ENCODE measurements at regions not wholly inside any gene's neighbourhood (a gene's known extent, or its start where the extent isn't known, plus 50 kb on each side); places are given as distances from the start of the nearest gene placed in this dataset.

DNA sequence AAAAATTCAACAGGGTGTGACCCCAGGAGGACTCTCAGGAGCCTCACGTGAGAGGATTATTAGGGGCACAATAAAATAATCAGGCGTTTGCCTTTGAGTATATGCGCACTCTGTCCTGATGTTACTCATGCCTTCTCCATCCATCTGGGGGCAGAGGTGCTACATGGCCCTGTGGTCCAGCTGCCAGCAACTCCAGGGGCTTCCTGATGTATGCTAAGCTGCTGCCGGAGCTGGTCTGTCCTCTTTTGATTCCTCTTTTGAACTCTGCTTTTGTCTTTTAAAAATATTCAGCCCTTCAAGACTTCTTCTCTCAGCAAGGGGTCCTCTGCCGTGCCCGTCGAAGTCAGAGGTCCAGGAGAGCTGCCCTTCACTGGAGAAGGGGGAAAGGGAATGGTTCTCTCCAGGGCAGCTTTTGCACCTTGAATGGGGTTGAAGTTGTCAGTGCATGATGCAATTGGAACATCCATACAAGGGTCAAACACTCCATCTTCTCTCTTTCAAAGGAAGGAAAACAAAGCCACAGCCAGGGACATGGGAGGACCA is 431.4 kb downstream of the SHISA9 start:
- TF ChIP-seq CTCF (IDR thresholded peaks at IDR 0.05 in 2 of 3, conservative IDR thresholded peaks at IDR 0.05 in 1 of 3; ENCODE audit: control insufficient read depth in 2 of 3, extremely low read depth in 1 of 3, insufficient read depth in 1 of 3, low read depth in 3 of 3, low read length in 3 of 3) (peak in 1 of 3 experiments; percentile 12; a peak in 1 of 6 replicates), POLR2AphosphoS2 (IDR thresholded peaks at IDR 0.05; ENCODE audit: low read depth, low read length) (no peak), EZH2 (IDR thresholded peaks at IDR 0.05; ENCODE audit: borderline replicate concordance, control insufficient read depth, low read depth, low read length) (no peak), POLR2AphosphoS5 (IDR thresholded peaks at IDR 0.05; ENCODE audit: low read length) (no peak), CHD4 (IDR thresholded peaks at IDR 0.05) (no peak), TAF1 (IDR thresholded peaks at IDR 0.05; ENCODE audit: borderline replicate concordance, low read depth, low read length) (no peak), CHD1 (IDR thresholded peaks at IDR 0.05; ENCODE audit: low read depth, low read length) (no peak), RCOR1 (conservative IDR thresholded peaks at IDR 0.05; ENCODE audit: low read depth, low read length) (no peak), IRF3 (IDR thresholded peaks at IDR 0.05) (no peak), GABPA (IDR thresholded peaks at IDR 0.05; ENCODE audit: low read depth) (no peak), TCF7 (IDR thresholded peaks at IDR 0.05; ENCODE audit: borderline replicate concordance) (no peak)
- TF ChIP-seq, protein P1, sequence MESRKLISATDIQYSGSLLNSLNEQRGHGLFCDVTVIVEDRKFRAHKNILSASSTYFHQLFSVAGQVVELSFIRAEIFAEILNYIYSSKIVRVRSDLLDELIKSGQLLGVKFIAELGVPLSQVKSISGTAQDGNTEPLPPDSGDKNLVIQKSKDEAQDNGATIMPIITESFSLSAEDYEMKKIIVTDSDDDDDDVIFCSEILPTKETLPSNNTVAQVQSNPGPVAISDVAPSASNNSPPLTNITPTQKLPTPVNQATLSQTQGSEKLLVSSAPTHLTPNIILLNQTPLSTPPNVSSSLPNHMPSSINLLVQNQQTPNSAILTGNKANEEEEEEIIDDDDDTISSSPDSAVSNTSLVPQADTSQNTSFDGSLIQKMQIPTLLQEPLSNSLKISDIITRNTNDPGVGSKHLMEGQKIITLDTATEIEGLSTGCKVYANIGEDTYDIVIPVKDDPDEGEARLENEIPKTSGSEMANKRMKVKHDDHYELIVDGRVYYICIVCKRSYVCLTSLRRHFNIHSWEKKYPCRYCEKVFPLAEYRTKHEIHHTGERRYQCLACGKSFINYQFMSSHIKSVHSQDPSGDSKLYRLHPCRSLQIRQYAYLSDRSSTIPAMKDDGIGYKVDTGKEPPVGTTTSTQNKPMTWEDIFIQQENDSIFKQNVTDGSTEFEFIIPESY (IDR thresholded peaks at IDR 0.05), result no peak
- TF ChIP-seq, protein P2, sequence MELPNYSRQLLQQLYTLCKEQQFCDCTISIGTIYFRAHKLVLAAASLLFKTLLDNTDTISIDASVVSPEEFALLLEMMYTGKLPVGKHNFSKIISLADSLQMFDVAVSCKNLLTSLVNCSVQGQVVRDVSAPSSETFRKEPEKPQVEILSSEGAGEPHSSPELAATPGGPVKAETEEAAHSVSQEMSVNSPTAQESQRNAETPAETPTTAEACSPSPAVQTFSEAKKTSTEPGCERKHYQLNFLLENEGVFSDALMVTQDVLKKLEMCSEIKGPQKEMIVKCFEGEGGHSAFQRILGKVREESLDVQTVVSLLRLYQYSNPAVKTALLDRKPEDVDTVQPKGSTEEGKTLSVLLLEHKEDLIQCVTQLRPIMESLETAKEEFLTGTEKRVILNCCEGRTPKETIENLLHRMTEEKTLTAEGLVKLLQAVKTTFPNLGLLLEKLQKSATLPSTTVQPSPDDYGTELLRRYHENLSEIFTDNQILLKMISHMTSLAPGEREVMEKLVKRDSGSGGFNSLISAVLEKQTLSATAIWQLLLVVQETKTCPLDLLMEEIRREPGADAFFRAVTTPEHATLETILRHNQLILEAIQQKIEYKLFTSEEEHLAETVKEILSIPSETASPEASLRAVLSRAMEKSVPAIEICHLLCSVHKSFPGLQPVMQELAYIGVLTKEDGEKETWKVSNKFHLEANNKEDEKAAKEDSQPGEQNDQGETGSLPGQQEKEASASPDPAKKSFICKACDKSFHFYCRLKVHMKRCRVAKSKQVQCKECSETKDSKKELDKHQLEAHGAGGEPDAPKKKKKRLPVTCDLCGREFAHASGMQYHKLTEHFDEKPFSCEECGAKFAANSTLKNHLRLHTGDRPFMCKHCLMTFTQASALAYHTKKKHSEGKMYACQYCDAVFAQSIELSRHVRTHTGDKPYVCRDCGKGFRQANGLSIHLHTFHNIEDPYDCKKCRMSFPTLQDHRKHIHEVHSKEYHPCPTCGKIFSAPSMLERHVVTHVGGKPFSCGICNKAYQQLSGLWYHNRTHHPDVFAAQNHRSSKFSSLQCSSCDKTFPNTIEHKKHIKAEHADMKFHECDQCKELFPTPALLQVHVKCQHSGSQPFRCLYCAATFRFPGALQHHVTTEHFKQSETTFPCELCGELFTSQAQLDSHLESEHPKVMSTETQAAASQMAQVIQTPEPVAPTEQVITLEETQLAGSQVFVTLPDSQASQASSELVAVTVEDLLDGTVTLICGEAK (IDR thresholded peaks at IDR 0.05; ENCODE audit: borderline replicate concordance), result no peak
- TF ChIP-seq, protein P3, sequence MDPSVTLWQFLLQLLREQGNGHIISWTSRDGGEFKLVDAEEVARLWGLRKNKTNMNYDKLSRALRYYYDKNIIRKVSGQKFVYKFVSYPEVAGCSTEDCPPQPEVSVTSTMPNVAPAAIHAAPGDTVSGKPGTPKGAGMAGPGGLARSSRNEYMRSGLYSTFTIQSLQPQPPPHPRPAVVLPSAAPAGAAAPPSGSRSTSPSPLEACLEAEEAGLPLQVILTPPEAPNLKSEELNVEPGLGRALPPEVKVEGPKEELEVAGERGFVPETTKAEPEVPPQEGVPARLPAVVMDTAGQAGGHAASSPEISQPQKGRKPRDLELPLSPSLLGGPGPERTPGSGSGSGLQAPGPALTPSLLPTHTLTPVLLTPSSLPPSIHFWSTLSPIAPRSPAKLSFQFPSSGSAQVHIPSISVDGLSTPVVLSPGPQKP (IDR thresholded peaks at IDR 0.05; ENCODE audit: low read depth, low read length), result no peak
